Gastroesophageal sphincter (tissue), 3 donors: ENCODE measurements at regions not wholly inside any gene's neighbourhood (a gene's known extent, or its start where the extent isn't known, plus 50 kb on each side); places are given as distances from the start of the nearest gene placed in this dataset.

Experiments used
- EP300 ChIP-seq: sonication (generic); formaldehyde crosslinking; IDR thresholded peaks from one replicate; pipeline ENCODE4 v1.6.1; 2017; ENCODE audit warnings: antibody characterized with exemption, mild to moderate bottlenecking
- POLR2A ChIP-seq, 2 donors: fragments of 450-650 bp; IDR thresholded peaks; one replicate each; pipeline ENCODE4 v1.6.1; 2017; ENCODE audit warnings: antibody characterized with exemption in 2 of 2, mild to moderate bottlenecking in 2 of 2, moderate library complexity in 1 of 2
- POLR2AphosphoS5 ChIP-seq: sonication (generic); formaldehyde crosslinking; IDR thresholded peaks from one replicate; pipeline ENCODE4 v1.6.1; 2017; ENCODE audit warnings: antibody characterized with exemption
- TF ChIP-seq, protein P1 (sequence below), 4 experiments: fragments of 200-600 bp in 2 of 4; fragments of 450-650 bp in 2 of 4; sonication (generic) in 1 of 4; IDR thresholded peaks; one replicate each; pipeline ENCODE4 v1.5.1; 2017 to 2019; ENCODE audit warnings: antibody characterized with exemption in 4 of 4, mild to moderate bottlenecking in 2 of 4, moderate library complexity in 2 of 4

GRCh38 chr3:106303766-106304165, 435.0 kb upstream of the CBLB start:
- TF ChIP-seq POLR2A (IDR thresholded peaks at IDR 0.05) (no peak), EP300 (no peak), POLR2AphosphoS5 (no peak)
- TF ChIP-seq, protein P1, sequence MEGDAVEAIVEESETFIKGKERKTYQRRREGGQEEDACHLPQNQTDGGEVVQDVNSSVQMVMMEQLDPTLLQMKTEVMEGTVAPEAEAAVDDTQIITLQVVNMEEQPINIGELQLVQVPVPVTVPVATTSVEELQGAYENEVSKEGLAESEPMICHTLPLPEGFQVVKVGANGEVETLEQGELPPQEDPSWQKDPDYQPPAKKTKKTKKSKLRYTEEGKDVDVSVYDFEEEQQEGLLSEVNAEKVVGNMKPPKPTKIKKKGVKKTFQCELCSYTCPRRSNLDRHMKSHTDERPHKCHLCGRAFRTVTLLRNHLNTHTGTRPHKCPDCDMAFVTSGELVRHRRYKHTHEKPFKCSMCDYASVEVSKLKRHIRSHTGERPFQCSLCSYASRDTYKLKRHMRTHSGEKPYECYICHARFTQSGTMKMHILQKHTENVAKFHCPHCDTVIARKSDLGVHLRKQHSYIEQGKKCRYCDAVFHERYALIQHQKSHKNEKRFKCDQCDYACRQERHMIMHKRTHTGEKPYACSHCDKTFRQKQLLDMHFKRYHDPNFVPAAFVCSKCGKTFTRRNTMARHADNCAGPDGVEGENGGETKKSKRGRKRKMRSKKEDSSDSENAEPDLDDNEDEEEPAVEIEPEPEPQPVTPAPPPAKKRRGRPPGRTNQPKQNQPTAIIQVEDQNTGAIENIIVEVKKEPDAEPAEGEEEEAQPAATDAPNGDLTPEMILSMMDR (IDR thresholded peaks at IDR 0.05): no peak
